ENCODE measurements at regions not wholly inside any gene's neighbourhood (a gene's known extent, or its start where the extent isn't known, plus 50 kb on each side); places are given as distances from the start of the nearest gene placed in this dataset.

DNA sequence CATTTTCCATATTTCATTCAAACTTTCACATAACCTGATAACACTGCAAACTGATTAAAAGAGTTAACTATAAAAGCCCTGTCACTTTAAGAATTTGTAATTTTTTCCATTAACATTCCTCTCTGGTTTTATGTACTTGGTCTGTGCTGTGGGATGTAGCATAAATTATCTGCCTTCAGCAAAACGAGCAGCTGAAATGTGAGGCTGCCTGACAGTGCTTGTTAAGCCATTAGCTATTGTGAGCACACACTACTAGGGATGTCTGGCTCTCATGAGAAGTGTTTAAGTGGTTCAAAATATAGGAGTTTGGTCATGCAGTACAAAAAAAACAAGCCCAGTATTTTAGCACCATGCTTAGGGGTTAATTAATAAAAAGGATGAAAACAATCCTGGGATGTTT, 63.0 kb downstream of the HOXA1 start:
- Histone ChIP-seq H3K4me3 (replicated peaks in 1 of 2; ENCODE audit: low read depth in 1 of 2, low read length in 2 of 2) (no peak overlapping the region), H3K4me2 (ENCODE audit: low read length) (no peak overlapping the region), H3K9me2 (ENCODE audit: insufficient read depth) (no peaks in the 10 kb centered on the region), H2AFZ (ENCODE audit: low read depth, low read length, poor library complexity, severe bottlenecking) (peak overlapping the region; percentile 49), H3K4me1 (ENCODE audit: control insufficient read depth in 1 of 2, insufficient read depth in 2 of 2, low read length in 2 of 2) (peaks cover 0 to 13% of the 10 kb centered on the region in 2 experiments; a peak in 2 of 4 replicates), H3K27me3 (ENCODE audit: insufficient read depth, low read length) (no peaks in the 10 kb centered on the region), H3K9me3 (ENCODE audit: control insufficient read depth in 1 of 2, insufficient read depth in 1 of 2, low read depth in 1 of 2, low read length in 2 of 2) (no peaks in the 10 kb centered on the region), H4K20me1 (ENCODE audit: insufficient read depth) (no peaks in the 10 kb centered on the region), H3K36me3 (ENCODE audit: control insufficient read depth in 1 of 2, insufficient read depth in 2 of 2, low read length in 2 of 2) (no peaks in the 10 kb centered on the region), H3K79me2 (ENCODE audit: insufficient read depth, low read length) (no peaks in the 10 kb centered on the region), H3K27ac (ENCODE audit: low read depth, low read length) (no peak overlapping the region), H3K9ac (ENCODE audit: low read length) (no peak overlapping the region)
- BruUV-seq (replicated peaks): no TSS peak
- TF ChIP-seq TCF7L2 (IDR thresholded peaks at IDR 0.05; ENCODE audit: borderline replicate concordance, extremely low read depth, insufficient read depth, insufficient read length): no peak
- TF ChIP-seq, protein P1, sequence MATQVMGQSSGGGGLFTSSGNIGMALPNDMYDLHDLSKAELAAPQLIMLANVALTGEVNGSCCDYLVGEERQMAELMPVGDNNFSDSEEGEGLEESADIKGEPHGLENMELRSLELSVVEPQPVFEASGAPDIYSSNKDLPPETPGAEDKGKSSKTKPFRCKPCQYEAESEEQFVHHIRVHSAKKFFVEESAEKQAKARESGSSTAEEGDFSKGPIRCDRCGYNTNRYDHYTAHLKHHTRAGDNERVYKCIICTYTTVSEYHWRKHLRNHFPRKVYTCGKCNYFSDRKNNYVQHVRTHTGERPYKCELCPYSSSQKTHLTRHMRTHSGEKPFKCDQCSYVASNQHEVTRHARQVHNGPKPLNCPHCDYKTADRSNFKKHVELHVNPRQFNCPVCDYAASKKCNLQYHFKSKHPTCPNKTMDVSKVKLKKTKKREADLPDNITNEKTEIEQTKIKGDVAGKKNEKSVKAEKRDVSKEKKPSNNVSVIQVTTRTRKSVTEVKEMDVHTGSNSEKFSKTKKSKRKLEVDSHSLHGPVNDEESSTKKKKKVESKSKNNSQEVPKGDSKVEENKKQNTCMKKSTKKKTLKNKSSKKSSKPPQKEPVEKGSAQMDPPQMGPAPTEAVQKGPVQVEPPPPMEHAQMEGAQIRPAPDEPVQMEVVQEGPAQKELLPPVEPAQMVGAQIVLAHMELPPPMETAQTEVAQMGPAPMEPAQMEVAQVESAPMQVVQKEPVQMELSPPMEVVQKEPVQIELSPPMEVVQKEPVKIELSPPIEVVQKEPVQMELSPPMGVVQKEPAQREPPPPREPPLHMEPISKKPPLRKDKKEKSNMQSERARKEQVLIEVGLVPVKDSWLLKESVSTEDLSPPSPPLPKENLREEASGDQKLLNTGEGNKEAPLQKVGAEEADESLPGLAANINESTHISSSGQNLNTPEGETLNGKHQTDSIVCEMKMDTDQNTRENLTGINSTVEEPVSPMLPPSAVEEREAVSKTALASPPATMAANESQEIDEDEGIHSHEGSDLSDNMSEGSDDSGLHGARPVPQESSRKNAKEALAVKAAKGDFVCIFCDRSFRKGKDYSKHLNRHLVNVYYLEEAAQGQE (IDR thresholded peaks at IDR 0.05; ENCODE audit: low read depth): no peak
- no peak for TF ChIP-seq EGR1 (IDR thresholded peaks at IDR 0.05; ENCODE audit: low read depth)
- no peak for TF ChIP-seq YY1 (IDR thresholded peaks at IDR 0.05; ENCODE audit: extremely low read depth, insufficient replicate concordance, low read depth, low read length)
- no peak for TF ChIP-seq POLR2A (IDR thresholded peaks at IDR 0.05; ENCODE audit: borderline replicate concordance, extremely low read depth, insufficient read depth, insufficient read length)
- no peak for TF ChIP-seq SIN3A (IDR thresholded peaks at IDR 0.05; ENCODE audit: low read depth)
- no peak for TF ChIP-seq ZBTB33 (IDR thresholded peaks at IDR 0.05; ENCODE audit: extremely low read depth, insufficient replicate concordance, low read length)
- no peak for TF ChIP-seq ZNF274 (IDR thresholded peaks at IDR 0.05; ENCODE audit: low read depth, low read length)
- no peak for TF ChIP-seq EZH2 (IDR thresholded peaks at IDR 0.05)
- no peak for TF ChIP-seq MAX (IDR thresholded peaks at IDR 0.05)
- no peak for TF ChIP-seq CBX3 (IDR thresholded peaks at IDR 0.05; ENCODE audit: low read depth)
- TF ChIP-seq CTCF (IDR thresholded peaks at IDR 0.05 in 2 of 3, conservative IDR thresholded peaks at IDR 0.05 in 1 of 3; ENCODE audit: borderline replicate concordance in 1 of 3, insufficient read depth in 1 of 3, low read depth in 2 of 3, low read length in 2 of 3): no peak
- TF ChIP-seq JUND (IDR thresholded peaks at IDR 0.05): no peak
- no peak for TF ChIP-seq POLR2AphosphoS5 (IDR thresholded peaks at IDR 0.05; ENCODE audit: low read depth, low read length)
- TF ChIP-seq SP1 (IDR thresholded peaks at IDR 0.05; ENCODE audit: low read depth): no peak
- no peak for TF ChIP-seq ATF3 (IDR thresholded peaks at IDR 0.05)
- TF ChIP-seq CEBPB (IDR thresholded peaks at IDR 0.05; ENCODE audit: low read depth): no peak
- TF ChIP-seq SRF (IDR thresholded peaks at IDR 0.05; ENCODE audit: low read depth): no peak
- no peak for TF ChIP-seq RAD21 (IDR thresholded peaks at IDR 0.05; ENCODE audit: low read depth)
- CTCF ChIA-PET: no interaction called here
- ATAC-seq (no peak), DNase-seq (ENCODE audit: low read depth, low spot score) (no peak)
- POLR2A ChIA-PET: no interaction called here
- intact Hi-C loops (cut with micrococcal nuclease): no loop called here
- RAD21 ChIA-PET (ENCODE audit: low non-redundant PET in 1 of 2, low total read pairs in 2 of 2, uncharacterized antibody in 2 of 2, unreplicated experiment in 2 of 2): no interaction called here

All from HCT116 (cell line).